Psoas muscle (tissue), 7 donors: ENCODE measurements at regions not wholly inside any gene's neighbourhood (a gene's known extent, or its start where the extent isn't known, plus 50 kb on each side); places are given as distances from the start of the nearest gene placed in this dataset.
"Not testable (repeated sequence)": the region's sequence is repeated elsewhere in the genome, so short reads cannot be mapped to it uniquely, and the experiment has no call there.

Experiments used
- ATAC-seq, 4 donors: fragments of 200-7000 bp; cut with Tn5 transposase; one replicate each; pipeline ENCODE4 v1.9.1; 2020; ENCODE audit warnings: moderate library complexity in 3 of 4, mild to moderate bottlenecking in 2 of 4
- DNase-seq, 2 donors: peaks; one replicate each; pipeline ENCODE4 v3.0.0-alpha.2; 2020
- H3K27ac ChIP-seq: fragments of 200-600 bp; one replicate; pipeline ENCODE4 v1.8.0; 2022
- H3K27me3 ChIP-seq, 3 donors: fragments of 200-600 bp in 1 of 3; one replicate each; pipeline versions ENCODE4 v1.6.1 to v1.8.0; 2013 to 2022; ENCODE audit warnings: low read length in 2 of 3, mild to moderate bottlenecking in 2 of 3, moderate library complexity in 1 of 3; ENCODE audit not compliant: insufficient read depth in 3 of 3
- H3K36me3 ChIP-seq, 2 donors: fragments of 200-600 bp in 1 of 2; one replicate each; pipeline versions ENCODE4 v1.6.1 to v1.8.0; 2013 to 2022; ENCODE audit warnings: low read depth in 1 of 2, mild to moderate bottlenecking in 1 of 2, moderate library complexity in 1 of 2; ENCODE audit not compliant: insufficient read depth in 1 of 2
- H3K4me1 ChIP-seq: fragments of 200-600 bp; one replicate; pipeline ENCODE4 v1.8.0; 2022
- H3K4me3 ChIP-seq: fragments of 200-600 bp; one replicate; pipeline ENCODE4 v1.8.0; 2022; ENCODE audit warnings: mild to moderate bottlenecking
- H3K9me3 ChIP-seq: fragments of 200-600 bp; one replicate; pipeline ENCODE4 v1.8.0; 2022
- CTCF ChIP-seq: fragments of 200-600 bp; IDR thresholded peaks from one replicate; pipeline ENCODE4 v1.8.0; 2022; ENCODE audit warnings: antibody characterized with exemption
- WGBS, 3 donors: extraction: QIAGEN DNeasy Blood & Tissue Kit; methylation state at CpG; one replicate each; pipeline versions ENCODE4 v1.1.6 to v1.1.7; 2013; 5-methylcytosine and 5-hydroxymethylcytosine counted together
- intact Hi-C, 2 donors: fragments of 100-400 bp; cut with DNase I; formaldehyde crosslinking; loops; one replicate each; pipeline versions ENCODE4 v1.11.0 to v1.14.2; 2022
- donor health status: healthy with polysubstance abuse.
- donor health status: DM: no; HTN: no; CAD: no; lungs with moderate emphysema.
- donor health status: Bipolar disorder and iron deficiency.
- donor health status: healthy.
- donor health status: DM: yes; HTN: yes; CAD: no.
- donor health status: DM: no; HTN: no; CAD: no.
- donor health status: DM: yes; HTN: yes; CAD: no.

- WGBS, 3 donors, result 80 to 86% (median 85%) methylated on average over 5 of the region's 5 CpGs
- Histone ChIP-seq H3K9me3 (peaks cover 14% of the 10 kb centered on the region), H3K27ac (no peak overlapping the region), H3K27me3 (no peaks in the 10 kb centered on the region), H3K4me3 (no peak overlapping the region), H3K4me1 (no peaks in the 10 kb centered on the region), H3K36me3 (no peaks in the 10 kb centered on the region)
- ATAC-seq (no peak), DNase-seq (no peak)
- intact Hi-C loops, result no loop called here
- no peak for TF ChIP-seq CTCF
Measured at GRCh38 chr12:102675672-102676071, 195.3 kb upstream of the IGF1 start.

- intact Hi-C loops, result no loop called here
- WGBS, 3 donors, result 86 to 88% (median 87%) methylated on average over 1 of the region's 1 CpG
- TF ChIP-seq CTCF, result no peak
Measured at GRCh38 chr12:102673606-102674005, 193.2 kb upstream of the IGF1 start.

GRCh38 chr12:102672212-102672611, 191.8 kb upstream of the IGF1 start:
- DNase-seq, intact Hi-C loops, H3K36me3 ChIP-seq, H3K4me3 ChIP-seq, H3K4me1 ChIP-seq, H3K27ac ChIP-seq, ATAC-seq, H3K27me3 ChIP-seq: not testable (repeated sequence)
- H3K9me3 ChIP-seq, result peaks cover 14% of the 10 kb centered on the region

More at GRCh38 chr12:102673606-102674005, 193.2 kb upstream of the IGF1 start:
- Histone ChIP-seq H3K27me3 (peaks cover 0 to 2% (median 0%) of the 10 kb centered on the region in 3 donors), H3K4me3 (no peak overlapping the region), H3K27ac (no peak overlapping the region), H3K9me3 (peaks cover 14% of the 10 kb centered on the region), H3K36me3 (no peaks in the 10 kb centered on the region), H3K4me1 (no peaks in the 10 kb centered on the region)
- DNase-seq (no peak), ATAC-seq (no peak)

GRCh38 chr12:102669056-102669455, 188.7 kb upstream of the IGF1 start:
- DNase-seq, result no peak
- 60 to 75% (median 71%) methylated on average over 1 of the region's 1 CpG for WGBS, 3 donors
- ATAC-seq, result no peak
- no peak for TF ChIP-seq CTCF
- Histone ChIP-seq H3K27ac (no peak overlapping the region), H3K4me1 (no peaks in the 10 kb centered on the region), H3K27me3 (peaks cover 0 to 2% (median 0%) of the 10 kb centered on the region in 3 donors), H3K9me3 (peaks cover 9% of the 10 kb centered on the region), H3K36me3 (no peaks in the 10 kb centered on the region), H3K4me3 (no peak overlapping the region)
- intact Hi-C loops, result no loop called here

GRCh38 chr12:102666176-102666575, 185.8 kb upstream of the IGF1 start:
- H3K27ac ChIP-seq, ATAC-seq, H3K9me3 ChIP-seq, H3K36me3 ChIP-seq, DNase-seq, intact Hi-C loops, H3K4me3 ChIP-seq, H3K4me1 ChIP-seq, H3K27me3 ChIP-seq: not testable (repeated sequence)
- 31 to 37% (median 37%) methylated on average over 3 of the region's 3 CpGs for WGBS, 3 donors

GRCh38 chr12:102659200-102659911, 179.0 kb upstream of the IGF1 start:
- Histone ChIP-seq H3K27ac (no peak overlapping the region), H3K9me3 (no peaks in the 10 kb centered on the region), H3K36me3 (no peaks in the 10 kb centered on the region), H3K27me3 (no peaks in the 10 kb centered on the region), H3K4me3 (no peak overlapping the region), H3K4me1 (no peaks in the 10 kb centered on the region)
- TF ChIP-seq CTCF, result no peak
- 48 to 66% (median 54%) methylated on average over 4 of the region's 4 CpGs for WGBS, 3 donors
- ATAC-seq (no peak), DNase-seq (no peak)
- intact Hi-C loops, result no loop called here
